ENCODE measurements at regions not wholly inside any gene's neighbourhood (a gene's known extent, or its start where the extent isn't known, plus 50 kb on each side); places are given as distances from the start of the nearest gene placed in this dataset.

- H3K27ac ChIP-seq (ENCODE audit: low read depth, low read length) = no peak overlapping the region
- peak overlapping the region; percentile 66 for H3K27ac Mint-ChIP-seq (ENCODE audit: unreplicated experiment)
- no peak overlapping the region for H2AFZ ChIP-seq (ENCODE audit: low read depth, low read length)
- FAIRE-seq (no peak), DNase-seq (ENCODE audit: low read depth) (no peak)
- H3K9me3 Mint-ChIP-seq (ENCODE audit: unreplicated experiment) = no peaks in the 10 kb centered on the region
- H3K27me3 ChIP-seq (ENCODE audit: insufficient read depth, low read length) = no peaks in the 10 kb centered on the region
- H3K9ac ChIP-seq (ENCODE audit: low read length) = no peak overlapping the region
- no peak overlapping the region for H3K4me3 ChIP-seq (ENCODE audit: insufficient read depth, low read depth, low read length)
- no peaks in the 10 kb centered on the region for H3K79me2 ChIP-seq (ENCODE audit: insufficient read depth, low read length)
- H3K4me2 ChIP-seq (ENCODE audit: low read length) = no peak overlapping the region
- H3K4me3 Mint-ChIP-seq (ENCODE audit: unreplicated experiment) = no peak overlapping the region
- H3K9me3 ChIP-seq (ENCODE audit: insufficient read depth, low read depth, low read length) = no peaks in the 10 kb centered on the region
- H3K36me3 ChIP-seq (ENCODE audit: insufficient read depth, low read length) = no peaks in the 10 kb centered on the region
- no peaks in the 10 kb centered on the region for H3K27me3 Mint-ChIP-seq (ENCODE audit: low read depth, unreplicated experiment)
- H3K4me1 ChIP-seq (ENCODE audit: insufficient read depth, low read length) = peaks cover 4% of the 10 kb centered on the region
- H3K36me3 Mint-ChIP-seq (ENCODE audit: low read depth, unreplicated experiment) = no peaks in the 10 kb centered on the region
- no peak for TF ChIP-seq EZH2 (IDR thresholded peaks at IDR 0.05; ENCODE audit: insufficient read depth, low read length)
- TF ChIP-seq CTCF (IDR thresholded peaks at IDR 0.05; ENCODE audit: insufficient read depth, low read depth, low read length) = no peak
- no peaks in the 10 kb centered on the region for H4K20me1 ChIP-seq (ENCODE audit: insufficient read depth, low read length)
- H3K4me1 Mint-ChIP-seq (ENCODE audit: low read depth, unreplicated experiment) = peaks cover 28% of the 10 kb centered on the region
Observed at GRCh38 chr13:73273276-73273675, 214.5 kb downstream of the KLF5 start.

GRCh38 chr13:73272831-73273230, 214.0 kb downstream of the KLF5 start:
- Mint-ChIP-seq H3K4me1 (ENCODE audit: low read depth, unreplicated experiment) (peaks cover 30% of the 10 kb centered on the region), H3K27ac (ENCODE audit: unreplicated experiment) (peak overlapping the region; percentile 66), H3K27me3 (ENCODE audit: low read depth, unreplicated experiment) (no peaks in the 10 kb centered on the region), H3K36me3 (ENCODE audit: low read depth, unreplicated experiment) (no peaks in the 10 kb centered on the region), H3K9me3 (ENCODE audit: unreplicated experiment) (no peaks in the 10 kb centered on the region), H3K4me3 (ENCODE audit: unreplicated experiment) (no peak overlapping the region)
- Histone ChIP-seq H3K9me3 (ENCODE audit: insufficient read depth, low read depth, low read length) (no peaks in the 10 kb centered on the region), H3K4me3 (ENCODE audit: insufficient read depth, low read depth, low read length) (no peak overlapping the region), H4K20me1 (ENCODE audit: insufficient read depth, low read length) (no peaks in the 10 kb centered on the region), H3K4me1 (ENCODE audit: insufficient read depth, low read length) (peaks cover 4% of the 10 kb centered on the region), H3K4me2 (ENCODE audit: low read length) (no peak overlapping the region), H3K79me2 (ENCODE audit: insufficient read depth, low read length) (no peaks in the 10 kb centered on the region), H3K9ac (ENCODE audit: low read length) (no peak overlapping the region), H2AFZ (ENCODE audit: low read depth, low read length) (no peak overlapping the region), H3K27ac (ENCODE audit: low read depth, low read length) (no peak overlapping the region), H3K36me3 (ENCODE audit: insufficient read depth, low read length) (no peaks in the 10 kb centered on the region), H3K27me3 (ENCODE audit: insufficient read depth, low read length) (no peaks in the 10 kb centered on the region)
- FAIRE-seq = no peak
- no peak for DNase-seq (ENCODE audit: low read depth)
- no peak for TF ChIP-seq EZH2 (IDR thresholded peaks at IDR 0.05; ENCODE audit: insufficient read depth, low read length)
- TF ChIP-seq CTCF (IDR thresholded peaks at IDR 0.05; ENCODE audit: insufficient read depth, low read depth, low read length) = no peak

GRCh38 chr13:73268306-73268705, 209.5 kb downstream of the KLF5 start:
- Histone ChIP-seq H2AFZ (ENCODE audit: low read depth, low read length) (no peak overlapping the region), H3K79me2 (ENCODE audit: insufficient read depth, low read length) (no peaks in the 10 kb centered on the region), H3K36me3 (ENCODE audit: insufficient read depth, low read length) (no peaks in the 10 kb centered on the region), H3K4me3 (ENCODE audit: insufficient read depth, low read depth, low read length) (no peak overlapping the region), H3K27ac (ENCODE audit: low read depth, low read length) (no peak overlapping the region), H4K20me1 (ENCODE audit: insufficient read depth, low read length) (no peaks in the 10 kb centered on the region), H3K27me3 (ENCODE audit: insufficient read depth, low read length) (no peaks in the 10 kb centered on the region), H3K4me2 (ENCODE audit: low read length) (no peak overlapping the region), H3K4me1 (ENCODE audit: insufficient read depth, low read length) (no peaks in the 10 kb centered on the region), H3K9me3 (ENCODE audit: insufficient read depth, low read depth, low read length) (no peaks in the 10 kb centered on the region), H3K9ac (ENCODE audit: low read length) (no peak overlapping the region)
- H3K4me1 Mint-ChIP-seq (ENCODE audit: low read depth, unreplicated experiment) = peaks cover 16% of the 10 kb centered on the region
- DNase-seq (ENCODE audit: low read depth) (no peak), FAIRE-seq (no peak)
- TF ChIP-seq CTCF (IDR thresholded peaks at IDR 0.05; ENCODE audit: insufficient read depth, low read depth, low read length) (no peak), EZH2 (IDR thresholded peaks at IDR 0.05; ENCODE audit: insufficient read depth, low read length) (no peak)
- H3K9me3 Mint-ChIP-seq (ENCODE audit: unreplicated experiment) = no peaks in the 10 kb centered on the region
- no peaks in the 10 kb centered on the region for H3K36me3 Mint-ChIP-seq (ENCODE audit: low read depth, unreplicated experiment)
- H3K27ac Mint-ChIP-seq (ENCODE audit: unreplicated experiment) = no peak overlapping the region
- H3K4me3 Mint-ChIP-seq (ENCODE audit: unreplicated experiment) = no peak overlapping the region
- no peaks in the 10 kb centered on the region for H3K27me3 Mint-ChIP-seq (ENCODE audit: low read depth, unreplicated experiment)
